ENCODE measurements at regions not wholly inside any gene's neighbourhood (a gene's known extent, or its start where the extent isn't known, plus 50 kb on each side); places are given as distances from the start of the nearest gene placed in this dataset.

DNA sequence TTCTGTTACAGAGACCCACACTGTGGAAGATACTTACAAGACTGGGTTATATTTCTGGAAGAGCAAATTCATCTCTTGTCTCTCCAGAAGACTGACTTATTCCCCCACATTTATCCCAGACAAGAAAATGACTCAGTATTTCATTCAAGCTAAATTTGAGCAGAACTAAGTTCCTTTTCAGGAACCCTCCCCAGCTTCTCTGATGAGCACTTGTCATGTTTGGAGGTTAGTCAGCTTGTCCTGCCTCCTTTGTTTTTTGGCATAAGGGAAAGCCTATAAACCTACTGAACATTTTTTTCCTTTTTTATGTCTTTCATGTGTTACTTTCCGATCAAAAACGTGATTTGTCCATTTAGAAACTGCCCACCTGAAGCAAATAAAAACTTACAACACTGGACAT lies 198.0 kb downstream of the C16orf95 start:
- TF ChIP-seq PRDM15 (CRISPR knock-in tag; IDR thresholded peaks at IDR 0.05) (no peak), SOX15 (CRISPR knock-in tag; IDR thresholded peaks at IDR 0.05) (no peak), E2F1 (CRISPR knock-in tag; IDR thresholded peaks at IDR 0.05) (no peak), CTCF (IDR thresholded peaks at IDR 0.05) (no peak), TEAD4 (CRISPR knock-in tag; IDR thresholded peaks at IDR 0.05) (no peak), NR3C1 (CRISPR knock-in tag; conservative IDR thresholded peaks at IDR 0.05; ENCODE audit: low read depth) (no peak), SMAD4 (CRISPR knock-in tag; IDR thresholded peaks at IDR 0.05) (no peak), E2F4 (CRISPR knock-in tag; IDR thresholded peaks at IDR 0.05; ENCODE audit: borderline replicate concordance, low read depth) (no peak), ESRRA (CRISPR knock-in tag; IDR thresholded peaks at IDR 0.05; ENCODE audit: borderline replicate concordance) (no peak), ZNF263 (CRISPR knock-in tag; IDR thresholded peaks at IDR 0.05; ENCODE audit: low read depth) (no peak), NR2C2 (CRISPR knock-in tag; IDR thresholded peaks at IDR 0.05) (no peak)
